Ishikawa (cell line): ENCODE measurements at regions not wholly inside any gene's neighbourhood (a gene's known extent, or its start where the extent isn't known, plus 50 kb on each side); places are given as distances from the start of the nearest gene placed in this dataset.
A peak's percentile ranks its signal among the peaks of the same experiment; 100 is the strongest.

Experiments
- EGR1 ChIP-seq: IDR thresholded peaks from 2 replicates; pipeline ENCODE4 v1.6.1; 2012
- EP300 ChIP-seq: IDR thresholded peaks from 2 replicates; pipeline ENCODE4 v1.6.1; 2012; ENCODE audit warnings: borderline replicate concordance
- NFIC ChIP-seq: IDR thresholded peaks from 2 replicates; pipeline ENCODE4 v1.6.1; 2012
- RAD21 ChIP-seq: IDR thresholded peaks from 2 replicates; pipeline ENCODE4 v1.6.1; 2012; ENCODE audit warnings: low read depth
- TAF1 ChIP-seq: IDR thresholded peaks from 2 replicates; pipeline ENCODE4 v1.6.1; 2012; ENCODE audit warnings: low read depth, mild to moderate bottlenecking
- YY1 ChIP-seq: IDR thresholded peaks from 2 replicates; pipeline ENCODE4 v1.6.1; 2012; ENCODE audit warnings: low read depth
- ZBTB7A ChIP-seq: IDR thresholded peaks from 2 replicates; pipeline ENCODE4 v1.6.1; 2012; ENCODE audit warnings: low read depth
- TF ChIP-seq, protein P1 (sequence below): IDR thresholded peaks from 2 replicates; pipeline ENCODE4 v1.6.1; 2012

DNA sequence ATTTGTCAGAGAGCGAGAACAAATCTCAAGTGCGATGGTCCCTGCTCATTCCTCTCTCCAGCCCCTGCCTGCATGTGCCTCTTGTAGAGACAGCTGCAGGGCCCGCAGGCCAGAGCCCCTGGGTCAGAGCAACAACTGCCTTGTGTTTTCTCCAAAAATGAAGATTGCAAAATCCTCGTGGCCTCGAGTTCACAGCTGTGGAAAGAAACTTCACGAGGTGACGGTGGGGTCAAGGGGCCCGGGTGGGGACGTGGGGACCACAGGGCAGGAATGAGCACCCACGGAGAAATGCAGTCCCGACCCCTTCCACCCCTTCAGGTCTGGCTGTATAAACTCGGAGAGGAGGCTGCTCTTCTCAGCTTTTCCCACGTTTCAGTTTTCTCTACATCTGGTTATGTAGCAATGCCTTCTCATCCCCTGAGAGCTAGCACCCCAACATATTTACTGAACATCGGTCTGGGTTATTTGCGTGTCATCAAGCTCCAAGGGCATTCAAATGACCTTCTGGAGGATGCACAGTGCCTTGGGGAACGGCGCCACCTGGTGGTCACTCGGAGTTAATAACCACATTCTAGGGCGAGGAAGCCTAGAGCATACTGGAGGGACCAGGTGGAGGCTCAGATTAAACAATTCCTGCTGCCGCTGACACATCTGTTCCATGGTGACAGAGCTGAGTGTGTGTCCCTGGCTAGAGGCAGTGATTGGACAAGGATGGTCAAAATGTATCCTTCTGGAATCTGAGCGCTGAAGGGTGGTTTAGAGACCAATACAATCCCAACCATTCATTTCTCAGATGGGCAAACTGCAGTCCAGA lies 91.4 kb upstream of the CYRIA start:
- TF ChIP-seq, protein P1, sequence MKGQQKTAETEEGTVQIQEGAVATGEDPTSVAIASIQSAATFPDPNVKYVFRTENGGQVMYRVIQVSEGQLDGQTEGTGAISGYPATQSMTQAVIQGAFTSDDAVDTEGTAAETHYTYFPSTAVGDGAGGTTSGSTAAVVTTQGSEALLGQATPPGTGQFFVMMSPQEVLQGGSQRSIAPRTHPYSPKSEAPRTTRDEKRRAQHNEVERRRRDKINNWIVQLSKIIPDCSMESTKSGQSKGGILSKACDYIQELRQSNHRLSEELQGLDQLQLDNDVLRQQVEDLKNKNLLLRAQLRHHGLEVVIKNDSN: no peak
- TF ChIP-seq EGR1: no peak
- no peak for TF ChIP-seq EP300
- TF ChIP-seq YY1: no peak
- TF ChIP-seq ZBTB7A: no peak
- peak; percentile 100 for TF ChIP-seq RAD21
- TF ChIP-seq TAF1: no peak
- no peak for TF ChIP-seq NFIC
